ENCODE measurements at regions not wholly inside any gene's neighbourhood (a gene's known extent, or its start where the extent isn't known, plus 50 kb on each side); places are given as distances from the start of the nearest gene placed in this dataset.
"Not testable (repeated sequence)": the region's sequence is repeated elsewhere in the genome, so short reads cannot be mapped to it uniquely, and the experiment has no call there.

DNA sequence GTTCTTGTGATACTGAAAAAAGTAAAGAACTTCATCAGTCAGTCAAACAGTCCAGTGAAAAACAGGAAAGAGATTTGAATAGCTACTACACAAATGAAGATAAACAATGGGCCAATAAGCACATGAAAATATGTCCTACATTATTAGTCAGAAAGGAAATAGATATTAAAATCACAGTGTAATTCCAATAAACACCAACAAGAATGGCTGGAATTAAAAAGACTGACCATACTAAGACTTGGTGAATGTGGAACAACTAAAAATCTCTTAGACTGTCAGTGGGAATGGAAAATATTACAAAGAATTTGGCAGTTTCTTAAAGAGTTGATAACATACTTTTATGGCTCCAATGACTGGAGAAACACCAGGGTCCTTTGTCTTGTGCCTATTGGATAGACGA, 241.8 kb upstream of the USP24 start:
- DNase-seq (ENCODE audit: low spot score) = no peak

DNA sequence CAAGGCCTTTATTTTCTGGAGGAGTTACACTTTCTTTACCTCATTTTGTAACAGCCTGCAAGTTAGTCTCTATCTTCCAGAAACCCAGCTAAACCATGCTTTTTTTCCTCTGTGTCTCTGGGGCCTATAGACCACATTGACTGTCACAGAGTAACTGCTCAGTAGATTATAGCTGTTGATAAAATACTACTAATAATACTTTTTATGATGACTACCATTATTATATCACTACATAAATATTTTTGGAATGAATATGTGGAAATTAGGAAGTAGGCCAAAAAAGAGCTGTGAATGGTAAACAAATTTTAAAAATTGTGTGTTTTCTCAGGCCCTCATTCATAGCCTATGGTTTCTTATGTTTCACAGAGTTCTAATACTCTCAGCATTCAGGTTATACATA, 233.1 kb upstream of the USP24 start:
- DNase-seq (ENCODE audit: low spot score) = no peak

DNA sequence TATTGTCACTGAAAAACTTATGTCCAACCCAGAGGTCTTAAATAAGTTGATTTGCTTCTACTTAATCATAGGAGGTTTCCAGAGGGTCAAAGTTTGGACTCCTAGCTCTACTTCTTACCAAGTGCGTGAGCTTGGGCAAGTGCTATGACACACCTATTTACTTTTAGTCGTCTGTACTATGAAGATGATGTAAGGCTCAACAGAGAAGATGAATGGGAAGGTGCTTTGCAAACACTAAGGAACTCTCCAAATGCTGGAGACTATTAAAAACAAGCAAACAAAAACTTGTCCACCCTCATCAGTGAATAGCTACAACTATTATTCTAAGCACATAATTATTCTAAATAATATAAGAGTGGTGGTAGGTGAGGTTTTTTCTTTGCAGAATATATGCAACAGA, 232.3 kb upstream of the USP24 start:
- no peak for DNase-seq (ENCODE audit: low spot score)

DNA sequence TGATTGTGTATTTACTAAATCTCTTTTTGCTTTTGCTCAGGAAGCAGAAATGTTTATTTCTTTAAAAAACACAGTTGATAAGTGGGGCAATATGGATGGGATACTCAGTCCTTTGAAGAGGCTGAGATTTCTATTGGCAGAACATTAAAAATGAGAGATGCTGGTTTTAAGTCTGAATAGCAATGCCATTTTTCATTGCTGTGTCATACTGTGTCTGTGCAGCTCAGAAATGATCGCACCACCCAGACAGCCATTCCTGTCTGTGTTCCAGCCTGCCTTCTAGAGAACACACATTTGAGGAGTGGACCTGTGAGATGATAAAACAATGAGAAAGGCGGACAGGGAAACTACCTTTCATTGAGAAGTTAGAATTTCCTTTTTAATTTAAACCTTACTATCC, 231.2 kb upstream of the USP24 start:
- no peak for DNase-seq (ENCODE audit: low spot score)

DNA sequence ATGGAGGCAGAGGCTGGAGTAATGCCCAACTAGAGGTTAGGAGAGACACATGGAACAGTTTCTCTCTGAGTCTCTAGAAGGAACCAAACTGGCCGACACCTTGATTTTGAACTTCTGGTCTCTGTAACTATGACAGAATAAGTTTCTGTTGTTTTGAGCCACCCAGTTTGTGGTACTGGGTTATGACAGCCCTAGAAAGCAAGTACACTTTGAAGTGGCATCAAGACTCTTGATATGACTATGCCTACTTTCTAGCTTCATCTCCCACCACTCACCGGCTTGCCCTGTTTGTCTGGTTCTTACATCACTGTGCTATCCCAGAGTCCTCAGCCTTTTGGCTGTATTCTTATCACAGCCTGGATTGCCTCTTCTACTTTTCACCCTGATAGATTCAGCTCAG, 230.3 kb upstream of the USP24 start:
- DNase-seq (ENCODE audit: low spot score) = no peak

DNA sequence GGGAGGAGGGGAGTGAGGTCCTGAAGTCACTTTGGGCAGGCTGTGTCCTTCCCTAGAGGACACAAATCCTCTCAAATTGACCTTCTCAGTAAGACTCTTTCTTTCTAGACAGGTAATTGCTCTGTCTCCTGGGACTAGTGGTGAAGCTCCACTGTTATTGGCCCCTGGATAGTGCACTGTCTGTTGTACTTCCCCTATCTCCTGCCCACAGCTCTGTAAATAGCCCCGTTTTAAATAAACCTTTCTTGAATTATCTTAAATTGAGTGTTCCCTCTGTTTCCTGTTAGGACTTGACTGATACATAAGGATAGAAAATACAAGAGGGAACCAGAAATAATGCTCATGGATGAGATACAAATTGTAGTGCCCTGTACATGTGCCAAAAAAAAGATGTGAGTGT, 229.5 kb upstream of the USP24 start:
- no peak for DNase-seq (ENCODE audit: low spot score)

DNA sequence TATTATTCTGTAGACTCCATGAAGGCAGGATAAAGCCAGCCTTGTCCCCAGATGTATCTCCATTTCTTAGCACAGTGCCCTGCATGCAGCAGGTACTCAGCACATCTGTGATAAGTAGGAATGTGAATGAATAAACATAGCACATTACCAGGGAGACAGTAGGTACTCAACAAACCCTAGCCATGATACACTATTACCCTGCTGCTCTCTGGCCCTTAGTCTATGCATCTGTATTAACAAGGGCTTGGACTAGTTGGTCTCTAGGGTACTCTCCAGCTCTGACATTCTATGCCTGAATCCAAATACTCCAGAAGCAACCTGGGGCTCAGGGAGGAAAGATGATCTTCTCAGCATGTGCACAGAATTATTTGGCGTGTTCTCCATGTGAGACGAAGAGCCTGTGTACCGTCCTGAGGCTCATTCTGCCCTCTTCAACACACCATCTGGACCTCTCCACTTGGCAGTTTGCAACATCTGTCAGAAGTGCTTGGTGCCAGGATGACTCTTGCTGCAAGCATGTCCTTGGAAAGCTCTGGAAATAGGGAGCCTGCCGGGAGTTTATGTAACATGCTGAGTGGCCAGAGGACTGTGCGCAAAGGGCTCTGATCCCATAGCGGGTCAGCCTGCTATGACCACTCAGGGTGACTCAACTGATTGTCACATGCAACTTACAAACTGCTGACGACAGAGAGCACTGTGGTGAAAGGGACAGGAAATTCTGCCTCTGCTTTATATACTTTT, 228.2 kb upstream of the USP24 start:
- no peak for DNase-seq (ENCODE audit: low spot score)

DNA sequence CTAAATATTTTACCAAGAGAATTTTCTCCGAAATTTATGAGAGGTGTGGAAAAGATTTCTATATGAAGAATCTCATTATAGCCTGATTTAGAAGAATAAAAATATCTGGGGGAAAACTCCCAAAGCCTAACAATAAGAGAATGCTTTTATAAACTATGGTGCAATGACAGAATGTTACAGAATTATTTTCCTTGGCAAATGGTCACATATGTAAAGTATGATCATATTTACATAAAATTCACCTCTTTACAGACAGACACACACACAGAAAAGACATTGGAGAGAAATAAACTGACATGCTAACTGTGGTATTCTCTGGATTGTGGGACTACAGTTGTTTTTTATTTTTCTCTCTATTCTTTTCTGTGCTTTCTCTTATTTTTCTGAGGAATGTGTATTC, 226.3 kb upstream of the USP24 start:
- no peak for DNase-seq (ENCODE audit: low spot score)

DNA sequence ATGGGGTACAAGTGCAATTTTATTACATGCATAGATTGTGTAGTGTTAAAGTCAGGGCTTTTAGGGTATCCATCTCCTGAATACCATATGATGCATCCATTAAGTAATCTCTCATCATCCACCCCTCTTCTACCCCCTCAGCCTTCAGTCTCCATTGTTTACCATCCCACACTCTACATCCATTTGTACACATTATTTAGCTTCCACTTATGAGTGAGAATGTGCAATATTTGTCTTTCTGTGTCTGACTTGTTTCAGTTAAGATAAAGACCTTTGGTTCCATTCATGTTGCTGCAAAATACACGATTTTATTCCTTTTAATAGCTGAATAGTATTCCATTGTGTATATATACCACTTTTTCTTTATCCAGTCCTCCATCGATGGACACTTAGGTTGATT, 222.5 kb upstream of the USP24 start:
- no peak for DNase-seq (ENCODE audit: low spot score)

DNA sequence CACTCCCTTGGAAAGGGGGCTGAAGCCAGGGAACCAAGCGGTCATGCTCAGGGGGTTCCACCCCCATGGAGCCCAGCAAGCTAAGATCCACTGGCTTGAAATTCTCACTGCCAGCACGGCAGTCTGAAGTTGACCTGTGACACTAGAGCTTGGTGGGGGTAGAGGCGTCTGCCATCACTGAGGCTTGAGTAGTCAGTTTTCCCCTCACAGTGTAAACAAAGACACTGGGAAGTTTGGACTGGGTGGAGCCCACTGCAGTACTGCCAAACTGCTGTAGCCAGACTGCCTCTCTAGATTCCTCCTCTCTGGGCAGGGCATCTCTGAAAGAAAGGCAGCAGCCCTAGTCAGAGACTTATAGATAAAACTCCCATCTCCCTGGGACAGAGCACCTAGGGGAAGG, 215.6 kb upstream of the USP24 start:
- not testable (repeated sequence) for DNase-seq (ENCODE audit: low spot score)

DNA sequence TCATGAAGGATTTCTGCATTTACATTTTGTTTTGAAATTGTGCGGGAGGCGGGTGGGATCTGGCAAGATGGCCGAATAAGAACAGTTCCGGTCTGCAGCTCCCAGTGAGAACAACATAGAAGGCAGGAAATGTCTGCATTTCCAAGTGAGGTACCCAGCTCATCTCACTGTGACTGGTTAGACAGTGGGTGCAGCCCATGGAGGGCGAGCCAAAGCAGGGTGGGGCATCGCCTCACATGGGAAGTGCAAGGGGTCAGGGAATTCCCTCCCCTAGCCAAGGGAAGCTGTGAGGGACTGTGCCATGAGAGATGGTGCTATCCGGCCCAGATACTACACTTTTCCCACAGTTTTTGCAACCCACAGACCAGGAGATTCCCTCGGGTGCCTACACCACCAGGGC, 215.0 kb upstream of the USP24 start:
- DNase-seq (ENCODE audit: low spot score) = not testable (repeated sequence)

DNA sequence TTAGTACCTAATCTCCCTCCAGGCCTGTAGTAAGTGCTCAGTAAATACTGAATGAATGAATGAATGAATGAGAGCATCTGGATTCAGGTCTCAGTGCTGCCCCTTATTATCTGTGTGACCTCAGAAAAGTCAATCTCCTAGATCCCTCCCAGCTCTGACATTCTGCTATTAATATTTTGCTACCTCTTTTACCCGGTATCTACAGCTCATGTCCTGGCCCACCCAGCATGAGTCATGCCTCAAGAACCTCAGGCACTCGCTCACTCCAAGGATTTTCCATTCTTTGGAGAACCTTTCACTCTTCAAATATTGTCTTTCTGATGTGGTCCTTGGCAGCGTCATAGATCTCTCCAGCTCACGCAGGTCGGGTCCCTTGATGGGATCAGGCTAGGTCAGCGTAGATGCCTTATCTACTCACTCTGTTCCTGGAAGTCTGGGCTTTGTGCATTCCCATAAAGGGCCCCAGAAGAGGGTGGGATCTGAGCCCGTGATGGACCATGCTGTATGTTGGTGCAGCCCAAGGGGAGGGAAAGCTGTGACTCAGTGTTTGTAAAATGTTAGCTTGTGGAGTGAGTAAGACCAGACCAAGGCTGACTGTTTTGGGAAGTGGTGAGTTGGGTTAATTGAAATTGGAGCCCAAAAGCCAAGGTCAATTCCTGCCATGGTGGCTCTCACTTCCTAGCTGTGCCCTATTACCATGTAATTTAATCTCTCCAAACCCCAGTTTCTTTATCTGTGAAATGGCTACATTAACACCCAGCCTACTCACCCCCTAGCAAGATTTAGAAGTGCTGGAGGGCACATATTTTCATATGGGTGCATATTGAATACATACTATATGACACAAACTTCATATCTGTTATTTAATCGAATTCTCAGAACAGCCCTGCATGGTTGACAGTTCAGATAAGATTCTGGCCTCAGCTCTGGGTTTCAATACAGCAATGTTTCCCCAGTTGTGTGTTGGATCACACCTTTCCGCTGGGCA, 214.1 kb upstream of the USP24 start:
- no peak for DNase-seq (ENCODE audit: low spot score)

DNA sequence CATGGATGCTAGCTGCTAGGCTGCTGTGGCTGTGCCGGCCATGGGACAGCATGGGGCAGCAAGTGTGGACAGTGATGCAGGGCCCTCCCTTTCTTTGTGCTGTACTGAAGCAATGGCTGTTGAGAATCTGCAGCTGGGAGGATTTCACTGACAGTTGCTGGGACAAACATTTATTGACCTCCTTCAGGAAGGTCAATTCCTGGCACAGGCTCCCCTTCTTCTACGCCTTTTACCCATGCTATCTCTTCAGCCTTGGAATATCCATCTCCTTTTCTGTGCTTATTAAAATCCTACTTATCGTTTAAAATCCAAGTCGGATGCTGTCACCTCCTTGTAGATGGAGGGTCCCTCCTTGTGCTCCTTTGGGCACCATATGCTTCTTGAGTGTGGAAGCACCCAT, 213.1 kb upstream of the USP24 start:
- DNase-seq (ENCODE audit: low spot score) = no peak

DNA sequence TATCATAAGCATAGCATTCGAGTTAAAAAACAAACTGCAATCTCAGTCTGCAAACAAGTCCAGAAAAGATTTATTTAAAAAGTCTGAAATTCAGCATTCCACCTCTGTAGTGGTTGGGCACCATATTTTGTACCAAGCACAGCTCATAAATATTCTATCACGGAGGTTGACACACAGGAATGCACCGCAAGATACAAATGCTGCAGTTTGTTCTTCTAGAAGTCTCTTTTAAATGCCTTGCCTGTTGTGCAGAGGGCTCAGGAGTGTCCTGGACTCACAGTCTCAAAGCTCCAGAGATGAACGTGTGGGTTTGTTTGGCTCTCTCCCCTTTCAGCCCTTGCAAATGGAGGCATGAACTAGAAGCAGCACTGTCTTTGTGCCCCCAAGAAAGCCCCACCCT, 212.4 kb upstream of the USP24 start:
- no peak for DNase-seq (ENCODE audit: low spot score)

DNA sequence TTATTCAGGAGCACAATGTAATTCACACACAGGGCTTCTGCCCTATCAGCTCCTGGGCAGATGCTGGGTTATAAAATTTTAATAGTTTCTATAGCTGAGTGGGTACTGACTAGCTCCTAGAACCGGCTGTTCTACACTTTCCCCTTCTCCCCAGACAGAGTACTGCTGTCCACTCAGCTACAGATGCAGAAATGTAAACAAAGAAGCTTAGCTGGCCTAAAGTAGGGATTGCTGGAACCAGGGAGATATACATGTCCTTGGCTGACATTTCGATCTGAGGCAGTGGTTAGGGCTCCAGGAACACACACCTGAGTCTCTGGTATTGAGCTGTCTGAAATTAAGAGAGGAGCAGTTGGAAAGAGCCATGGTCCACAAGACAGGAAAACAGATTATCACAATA, 211.5 kb upstream of the USP24 start:
- DNase-seq (ENCODE audit: low spot score) = no peak

DNA sequence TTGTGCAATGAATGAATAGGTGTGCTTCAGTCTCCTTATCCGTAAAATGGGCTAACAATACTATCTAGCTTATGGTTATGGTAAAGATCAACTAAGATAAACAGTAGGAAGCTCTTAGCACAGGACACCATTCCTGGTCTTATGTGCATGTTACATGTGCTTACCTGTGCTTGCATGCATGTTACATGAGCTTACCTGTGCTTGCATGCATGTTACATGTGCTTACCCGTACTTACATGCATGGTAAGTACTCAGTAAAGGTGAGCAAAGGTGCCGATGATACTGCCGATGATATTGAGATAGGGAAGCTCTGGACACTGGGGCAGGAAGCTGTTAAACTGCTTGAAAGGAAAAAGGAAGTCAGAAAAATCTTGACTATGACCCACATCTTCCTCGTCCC, 211.0 kb upstream of the USP24 start:
- DNase-seq (ENCODE audit: low spot score) = no peak

DNA sequence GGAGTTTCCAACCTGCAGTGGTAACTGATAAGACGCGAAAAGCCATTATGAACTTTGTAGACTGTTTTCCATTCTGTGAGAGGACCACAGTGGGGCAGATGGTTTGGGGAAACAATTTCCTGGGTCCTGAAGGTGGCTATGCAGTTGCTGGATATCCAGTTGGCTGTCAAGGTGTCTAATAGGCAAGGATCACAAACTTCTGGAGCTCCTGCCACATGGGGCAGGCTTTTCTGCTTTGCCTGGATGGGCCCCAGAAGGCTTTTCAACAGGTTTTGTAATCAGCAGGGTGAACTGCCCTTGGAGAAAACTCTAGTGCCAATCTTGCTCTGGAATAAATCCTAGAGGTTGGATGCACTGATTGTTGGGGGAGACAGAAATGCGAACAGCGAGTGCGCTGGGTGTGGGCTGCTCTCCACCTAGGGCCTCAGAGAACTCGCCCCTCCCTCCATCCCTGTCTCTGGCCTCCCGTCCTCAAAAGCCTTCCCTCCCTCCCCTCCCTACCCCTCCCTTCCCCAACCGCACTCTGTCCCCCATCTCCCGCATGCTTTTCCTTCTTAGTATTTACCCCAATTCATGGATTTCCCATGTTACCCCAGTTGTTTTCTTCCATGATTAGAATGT, 210.3 kb upstream of the USP24 start:
- no peak for DNase-seq (ENCODE audit: low spot score)

DNA sequence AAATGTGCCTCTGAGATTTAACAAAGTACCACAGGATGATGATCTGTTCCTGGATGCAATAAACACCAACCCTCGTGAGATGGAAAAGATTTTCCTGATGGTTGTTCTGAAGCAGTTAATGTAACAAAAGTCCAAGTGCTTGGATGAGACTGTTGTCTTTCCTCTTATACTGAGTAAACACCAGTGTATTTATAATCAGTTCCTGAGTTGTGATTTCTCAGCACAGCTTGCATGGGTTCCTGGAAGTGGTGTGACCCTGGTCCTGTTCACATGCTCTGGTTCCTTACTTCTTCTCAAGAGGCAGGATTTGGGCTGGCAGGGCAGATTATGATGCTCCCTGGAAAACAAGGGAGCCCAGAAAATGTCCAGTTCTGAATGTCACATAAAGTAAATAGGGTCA, 208.2 kb upstream of the USP24 start:
- DNase-seq (ENCODE audit: low spot score) = no peak

DNA sequence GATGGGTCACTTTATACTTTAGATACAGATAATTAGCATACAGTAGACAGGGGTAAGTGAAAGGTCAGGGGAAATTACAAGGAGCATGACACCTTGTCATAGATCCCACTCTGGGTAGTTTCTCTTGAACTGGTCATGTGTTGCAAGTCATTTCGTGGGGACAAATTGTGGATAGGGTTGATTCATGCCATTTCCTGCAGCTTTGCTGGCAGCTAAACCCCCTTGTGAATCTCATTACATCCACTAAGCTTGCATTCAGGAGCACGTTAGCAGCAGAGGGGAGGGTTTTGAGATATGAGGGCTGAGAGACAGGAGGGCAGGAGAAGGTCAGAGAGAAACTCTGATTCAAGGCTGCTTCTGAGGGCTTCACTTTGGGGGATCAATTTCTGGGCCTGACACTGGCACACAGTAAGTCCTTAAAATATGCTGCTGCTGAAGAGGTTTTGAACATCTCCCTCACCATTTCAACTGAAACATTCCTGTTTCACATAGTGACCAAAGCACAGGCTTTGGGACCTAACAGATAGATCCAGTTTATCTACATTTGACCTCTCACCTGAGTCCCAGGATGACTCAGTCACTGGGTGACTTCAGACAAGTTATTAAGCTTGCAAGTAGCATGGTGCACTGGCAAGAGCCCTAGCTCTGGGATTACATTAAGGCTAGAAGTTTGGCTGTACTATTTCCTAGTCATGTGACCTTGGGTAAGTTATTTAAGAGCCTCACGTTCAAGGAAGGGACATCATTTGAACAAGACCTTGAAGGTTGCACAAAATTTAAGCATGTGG, 206.0 kb upstream of the USP24 start:
- no peak for DNase-seq (ENCODE audit: low spot score)

DNA sequence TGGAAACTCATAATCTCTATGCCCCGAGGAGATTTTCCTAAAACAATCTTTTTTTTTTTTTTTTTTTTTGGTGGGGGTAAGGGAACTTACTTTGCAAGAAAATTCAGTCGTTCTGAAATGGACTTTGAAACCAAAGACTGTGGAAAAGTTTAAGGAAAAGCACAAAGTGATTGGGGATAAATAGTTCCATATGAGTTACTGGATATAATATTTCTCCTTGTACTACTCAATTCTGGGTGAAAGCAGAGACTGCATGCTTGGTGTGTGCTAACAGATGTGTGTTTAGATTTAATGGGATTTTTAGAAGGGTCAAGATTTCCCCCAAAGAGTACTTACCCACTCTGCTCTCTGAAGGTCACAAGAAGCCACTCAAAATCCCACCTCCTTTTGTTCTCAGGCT, 204.9 kb upstream of the USP24 start:
- no peak for DNase-seq (ENCODE audit: low spot score)

DNA sequence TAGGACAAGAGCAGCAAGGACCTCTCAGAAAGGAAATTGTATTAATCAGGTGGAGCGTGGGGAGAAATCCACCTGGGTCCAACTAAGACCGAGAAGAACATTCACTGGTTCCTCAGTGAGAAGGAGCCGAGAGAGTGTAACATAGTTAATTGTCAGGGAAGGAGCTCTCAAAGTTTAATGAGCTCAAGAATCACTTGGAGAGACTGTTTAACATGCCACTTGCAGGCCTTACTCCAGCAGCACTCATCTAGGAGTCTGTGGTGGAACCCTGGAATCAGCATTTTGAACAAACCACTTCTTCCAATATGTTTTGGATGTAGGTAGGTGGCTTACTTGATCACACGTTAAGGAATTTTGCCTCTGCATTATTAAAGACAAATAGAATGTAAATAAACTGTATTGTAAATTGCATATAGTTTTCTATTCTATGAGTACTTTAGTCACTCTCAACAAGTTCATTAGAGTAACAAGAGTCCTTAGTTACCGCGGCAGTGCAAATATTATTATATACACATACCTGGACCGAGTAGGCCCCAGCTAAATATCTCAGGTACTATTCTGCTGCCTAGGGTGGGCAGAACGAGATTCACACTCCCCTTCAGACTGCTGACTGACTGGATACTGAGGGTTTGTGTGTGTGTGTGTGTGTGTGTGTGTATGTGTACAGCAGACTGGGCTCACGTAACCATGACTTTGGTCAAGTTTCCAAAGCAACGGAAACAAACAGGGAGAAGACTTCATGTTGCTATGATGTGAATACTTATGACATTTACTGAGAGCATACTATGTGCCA, 203.2 kb upstream of the USP24 start:
- DNase-seq (ENCODE audit: low spot score) = no peak
